ENCODE measurements at regions not wholly inside any gene's neighbourhood (a gene's known extent, or its start where the extent isn't known, plus 50 kb on each side); places are given as distances from the start of the nearest gene placed in this dataset.

DNA sequence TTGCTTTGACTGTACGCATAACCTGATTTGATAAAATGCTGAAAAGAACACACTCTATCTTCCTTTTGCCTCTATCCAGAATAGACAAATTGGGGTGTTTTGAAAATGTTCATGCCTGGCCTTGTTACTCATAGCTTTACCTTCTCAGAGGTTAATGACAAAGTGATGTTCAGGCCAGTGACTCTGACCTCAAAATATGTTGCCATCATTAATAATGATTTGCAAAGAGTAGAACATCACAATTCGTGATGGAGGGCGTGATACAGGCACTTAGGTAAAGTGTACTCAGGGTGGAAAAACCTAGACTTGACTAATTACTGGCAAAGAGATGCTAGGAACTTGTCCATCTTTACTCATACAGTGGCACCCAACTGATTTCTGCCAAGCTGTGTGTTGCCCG is 656.6 kb upstream of the SOX9 start:
- intact Hi-C loops (cut with micrococcal nuclease; ENCODE audit: unreplicated experiment): no loop called here
- DNase-seq (ENCODE audit: low spot score): no peak
- ChIA-PET POLR2A (ENCODE audit: low non-redundant PET) (no interaction called here), CTCF (no interaction called here)
- H3K9me3 ChIP-seq (ENCODE audit: low read depth, low read length, poor library complexity, severe bottlenecking): no peaks in the 10 kb centered on the region
- no peak for TF ChIP-seq EZH2 (IDR thresholded peaks at IDR 0.05; ENCODE audit: borderline replicate concordance, low read depth, low read length, poor library complexity, severe bottlenecking)
- TF ChIP-seq, protein P1, sequence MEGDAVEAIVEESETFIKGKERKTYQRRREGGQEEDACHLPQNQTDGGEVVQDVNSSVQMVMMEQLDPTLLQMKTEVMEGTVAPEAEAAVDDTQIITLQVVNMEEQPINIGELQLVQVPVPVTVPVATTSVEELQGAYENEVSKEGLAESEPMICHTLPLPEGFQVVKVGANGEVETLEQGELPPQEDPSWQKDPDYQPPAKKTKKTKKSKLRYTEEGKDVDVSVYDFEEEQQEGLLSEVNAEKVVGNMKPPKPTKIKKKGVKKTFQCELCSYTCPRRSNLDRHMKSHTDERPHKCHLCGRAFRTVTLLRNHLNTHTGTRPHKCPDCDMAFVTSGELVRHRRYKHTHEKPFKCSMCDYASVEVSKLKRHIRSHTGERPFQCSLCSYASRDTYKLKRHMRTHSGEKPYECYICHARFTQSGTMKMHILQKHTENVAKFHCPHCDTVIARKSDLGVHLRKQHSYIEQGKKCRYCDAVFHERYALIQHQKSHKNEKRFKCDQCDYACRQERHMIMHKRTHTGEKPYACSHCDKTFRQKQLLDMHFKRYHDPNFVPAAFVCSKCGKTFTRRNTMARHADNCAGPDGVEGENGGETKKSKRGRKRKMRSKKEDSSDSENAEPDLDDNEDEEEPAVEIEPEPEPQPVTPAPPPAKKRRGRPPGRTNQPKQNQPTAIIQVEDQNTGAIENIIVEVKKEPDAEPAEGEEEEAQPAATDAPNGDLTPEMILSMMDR (conservative IDR thresholded peaks at IDR 0.05; ENCODE audit: low read depth, low read length): no peak
- no TSS peak for BruUV-seq (replicated peaks)
- no peaks in the 10 kb centered on the region for H3K27me3 ChIP-seq (replicated peaks; ENCODE audit: insufficient read depth, low read depth, low read length, poor library complexity)
- H3K4me3 ChIP-seq (ENCODE audit: low read depth, low read length, poor library complexity, severe bottlenecking): no peak overlapping the region
- no peaks in the 10 kb centered on the region for H3K4me1 ChIP-seq (ENCODE audit: insufficient read depth, low read length, poor library complexity, severe bottlenecking)
- no peaks in the 10 kb centered on the region for H3K36me3 ChIP-seq (ENCODE audit: insufficient read depth, low read length, poor library complexity, severe bottlenecking)
- H3K27ac ChIP-seq (ENCODE audit: low read depth, low read length, poor library complexity, severe bottlenecking): no peak overlapping the region

DNA sequence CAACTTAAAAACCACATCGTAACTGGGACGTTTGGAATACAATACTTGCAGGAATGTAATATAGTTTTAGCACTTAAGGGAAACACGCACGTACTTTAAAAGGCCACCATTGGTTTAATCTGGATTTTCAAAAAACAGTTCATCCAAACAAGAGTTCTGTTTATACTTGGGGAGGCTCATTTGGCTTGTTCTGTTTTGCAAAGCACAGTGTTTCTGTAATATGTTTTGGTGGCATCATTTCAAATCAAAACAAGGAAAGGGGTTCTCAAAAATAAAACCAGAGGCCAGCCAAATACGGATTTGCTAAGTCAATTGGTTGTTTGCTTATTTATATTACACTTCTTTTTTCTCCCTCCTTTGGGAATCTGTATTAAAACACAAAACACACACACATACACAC is 656.1 kb upstream of the SOX9 start:
- Histone ChIP-seq H3K27me3 (replicated peaks; ENCODE audit: insufficient read depth, low read depth, low read length, poor library complexity) (no peaks in the 10 kb centered on the region), H3K9me3 (ENCODE audit: low read depth, low read length, poor library complexity, severe bottlenecking) (no peaks in the 10 kb centered on the region), H3K27ac (ENCODE audit: low read depth, low read length, poor library complexity, severe bottlenecking) (no peak overlapping the region), H3K4me3 (ENCODE audit: low read depth, low read length, poor library complexity, severe bottlenecking) (no peak overlapping the region), H3K36me3 (ENCODE audit: insufficient read depth, low read length, poor library complexity, severe bottlenecking) (no peaks in the 10 kb centered on the region), H3K4me1 (ENCODE audit: insufficient read depth, low read length, poor library complexity, severe bottlenecking) (no peaks in the 10 kb centered on the region)
- POLR2A ChIA-PET (ENCODE audit: low non-redundant PET): no interaction called here
- no TSS peak for BruUV-seq (replicated peaks)
- CTCF ChIA-PET: no interaction called here
- DNase-seq (ENCODE audit: low spot score): no peak
- intact Hi-C loops (cut with micrococcal nuclease; ENCODE audit: unreplicated experiment): no loop called here
- no peak for TF ChIP-seq EZH2 (IDR thresholded peaks at IDR 0.05; ENCODE audit: borderline replicate concordance, low read depth, low read length, poor library complexity, severe bottlenecking)
- TF ChIP-seq, protein P1 (conservative IDR thresholded peaks at IDR 0.05; ENCODE audit: low read depth, low read length): no peak

DNA sequence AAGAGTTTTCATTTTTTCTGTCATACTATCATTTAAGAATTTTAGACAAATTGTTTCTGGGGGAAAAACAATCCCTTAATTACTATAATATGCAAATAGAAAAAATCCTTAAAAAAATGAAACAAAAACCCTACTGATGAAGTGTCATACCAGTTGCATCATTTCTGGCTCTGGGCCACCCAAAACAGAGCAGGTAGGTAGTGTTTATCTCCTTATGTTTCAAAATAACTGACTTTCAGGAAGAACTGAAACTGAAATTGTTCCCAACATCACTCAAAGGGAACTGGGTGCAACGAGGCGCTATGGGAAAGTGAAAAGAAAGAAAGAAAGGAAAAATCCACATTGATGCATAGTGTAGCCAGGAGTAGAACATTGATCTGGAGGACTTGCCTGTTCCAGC is 653.1 kb upstream of the SOX9 start:
- no peak overlapping the region for H3K4me3 ChIP-seq (ENCODE audit: low read depth, low read length, poor library complexity, severe bottlenecking)
- H3K4me1 ChIP-seq (ENCODE audit: insufficient read depth, low read length, poor library complexity, severe bottlenecking): no peaks in the 10 kb centered on the region
- no peaks in the 10 kb centered on the region for H3K27me3 ChIP-seq (replicated peaks; ENCODE audit: insufficient read depth, low read depth, low read length, poor library complexity)
- DNase-seq (ENCODE audit: low spot score): no peak
- no peak overlapping the region for H3K27ac ChIP-seq (ENCODE audit: low read depth, low read length, poor library complexity, severe bottlenecking)
- no peak for TF ChIP-seq EZH2 (IDR thresholded peaks at IDR 0.05; ENCODE audit: borderline replicate concordance, low read depth, low read length, poor library complexity, severe bottlenecking)
- TF ChIP-seq, protein P1 (conservative IDR thresholded peaks at IDR 0.05; ENCODE audit: low read depth, low read length): no peak
- H3K9me3 ChIP-seq (ENCODE audit: low read depth, low read length, poor library complexity, severe bottlenecking): no peaks in the 10 kb centered on the region
- CTCF ChIA-PET: no interaction called here
- intact Hi-C loops (cut with micrococcal nuclease; ENCODE audit: unreplicated experiment): no loop called here
- POLR2A ChIA-PET (ENCODE audit: low non-redundant PET): no interaction called here
- no TSS peak for BruUV-seq (replicated peaks)
- no peaks in the 10 kb centered on the region for H3K36me3 ChIP-seq (ENCODE audit: insufficient read depth, low read length, poor library complexity, severe bottlenecking)
